HG02885 (cell line): ENCODE measurements at regions not wholly inside any gene's neighbourhood (a gene's known extent, or its start where the extent isn't known, plus 50 kb on each side); places are given as distances from the start of the nearest gene placed in this dataset.

Source experiments
- ATAC-seq: cut with Tn5 transposase; IDR thresholded peaks from one replicate; pipeline ENCODE4 v1.9.1; 2021; ENCODE audit warnings: mild to moderate bottlenecking; ENCODE audit not compliant: unreplicated experiment, poor library complexity

GRCh38 chr2:106941372-106941993 is 55.5 kb upstream of the ST6GAL2 start:
- ATAC-seq, result no peak

GRCh38 chr2:106943468-106944200 is 57.7 kb upstream of the ST6GAL2 start:
- no peak for ATAC-seq

GRCh38 chr2:106944215-106944614 is 58.2 kb upstream of the ST6GAL2 start:
- no peak for ATAC-seq

GRCh38 chr2:106948540-106948939 is 62.6 kb upstream of the ST6GAL2 start:
- no peak for ATAC-seq

- ATAC-seq, result no peak
Measured at GRCh38 chr2:106953236-106953635, 67.3 kb upstream of the ST6GAL2 start.

- ATAC-seq, result no peak
Measured at GRCh38 chr2:106953779-106954178, 67.8 kb upstream of the ST6GAL2 start.

- no peak for ATAC-seq
Measured at GRCh38 chr2:106954304-106954703, 68.3 kb upstream of the ST6GAL2 start.

- ATAC-seq, result no peak
Measured at GRCh38 chr2:106956416-106956815, 70.4 kb upstream of the ST6GAL2 start.

GRCh38 chr2:106956879-106957278 is 70.9 kb upstream of the ST6GAL2 start:
- ATAC-seq, result no peak

- ATAC-seq, result no peak
Measured at GRCh38 chr2:106959975-106960682, 74.2 kb upstream of the ST6GAL2 start.

GRCh38 chr2:106960683-106961161 is 74.8 kb upstream of the ST6GAL2 start:
- ATAC-seq, result no peak

- no peak for ATAC-seq
Measured at GRCh38 chr2:106961328-106961727, 75.4 kb upstream of the ST6GAL2 start.

- ATAC-seq, result no peak
Measured at GRCh38 chr2:106963156-106963555, 77.2 kb upstream of the ST6GAL2 start.

GRCh38 chr2:106963893-106964292 is 77.9 kb upstream of the ST6GAL2 start:
- no peak for ATAC-seq

- no peak for ATAC-seq
Measured at GRCh38 chr2:106965611-106966010, 79.6 kb upstream of the ST6GAL2 start.

GRCh38 chr2:106969777-106970176 is 83.8 kb upstream of the ST6GAL2 start:
- no peak for ATAC-seq

GRCh38 chr2:106970471-106971261 is 84.7 kb upstream of the ST6GAL2 start:
- ATAC-seq, result no peak

- ATAC-seq, result no peak
Measured at GRCh38 chr2:106972782-106973181, 86.8 kb upstream of the ST6GAL2 start.

- no peak for ATAC-seq
Measured at GRCh38 chr2:106974891-106975290, 88.9 kb upstream of the ST6GAL2 start.

GRCh38 chr2:106975641-106976040 is 89.7 kb upstream of the ST6GAL2 start:
- ATAC-seq, result no peak

- ATAC-seq, result no peak
Measured at GRCh38 chr2:106976548-106976947, 90.6 kb upstream of the ST6GAL2 start.
